Kidney (tissue), 13 donors: ENCODE measurements at regions not wholly inside any gene's neighbourhood (a gene's known extent, or its start where the extent isn't known, plus 50 kb on each side); places are given as distances from the start of the nearest gene placed in this dataset.

Source experiments
- DNase-seq, 5 donors: peaks; one replicate each; pipeline ENCODE4 v3.0.0-alpha.2; 2013 to 2020
- FAIRE-seq: peaks from 2 replicates; lab custom pipeline; 2012; peaks lifted over from hg19 to GRCh38; lab: Jason Lieb, UNC
- H3K27ac ChIP-seq, 2 donors: one replicate each; pipeline ENCODE4 v1.7.0; 2013; ENCODE audit warnings: low read depth in 2 of 2, low read length in 2 of 2, inconsistent platforms in 1 of 2
- H3K27me3 ChIP-seq: one replicate; pipeline ENCODE4 v1.7.1; 2013; ENCODE audit warnings: low read length, inconsistent platforms; ENCODE audit not compliant: control insufficient read depth, insufficient read depth
- H3K36me3 ChIP-seq, 3 donors: one replicate each; pipeline versions ENCODE4 v1.7.0 to v1.7.1; 2013; ENCODE audit warnings: low read length in 3 of 3, control low read depth in 1 of 3, inconsistent platforms in 1 of 3; ENCODE audit not compliant: insufficient read depth in 3 of 3, control insufficient read depth in 2 of 3
- H3K4me1 ChIP-seq, 3 donors: one replicate each; pipeline versions ENCODE4 v1.7.0 to v1.7.1; 2013; ENCODE audit warnings: low read length in 3 of 3, inconsistent platforms in 1 of 3, low read depth in 1 of 3; ENCODE audit not compliant: control insufficient read depth in 2 of 3, insufficient read depth in 2 of 3
- H3K4me3 ChIP-seq, 3 donors: one replicate each; pipeline versions ENCODE4 v1.7.0 to v1.8.1; 2013; ENCODE audit warnings: low read length in 3 of 3, control low read depth in 1 of 3, inconsistent platforms in 1 of 3
- H3K9ac ChIP-seq, 3 donors: one replicate each; pipeline versions ENCODE4 v1.7.0 to v1.7.1; 2013; ENCODE audit warnings: low read length in 3 of 3, control low read depth in 1 of 3, inconsistent platforms in 1 of 3
- H3K9me3 ChIP-seq, 3 donors: one replicate each; pipeline versions ENCODE4 v1.7.0 to v1.7.1; 2013; ENCODE audit warnings: low read length in 3 of 3, control low read depth in 1 of 3, inconsistent platforms in 1 of 3; ENCODE audit not compliant: control insufficient read depth in 2 of 3, insufficient read depth in 1 of 3
- intact Hi-C: fragments of 100-400 bp; cut with DNase I; formaldehyde crosslinking; loops from one replicate; pipeline ENCODE4 v1.11.1; 2022
- TF ChIP-seq, protein P1 (sequence below): IDR thresholded peaks from 3 replicates; pipeline ENCODE4 v1.5.1; 2012; ENCODE audit warnings: mild to moderate bottlenecking, moderate library complexity, borderline replicate concordance; ENCODE audit not compliant: insufficient read depth; ENCODE audit errors: extremely low read depth
- donor health status: control.
- donor health status: control.
- donor health status: control.
- donor health status: control.
- donor health status: control.
- donor health status: DM: yes; HTN: yes; CAD: no.
- donor health status: Normal renal cell carcinoma (clear cell type).

DNA sequence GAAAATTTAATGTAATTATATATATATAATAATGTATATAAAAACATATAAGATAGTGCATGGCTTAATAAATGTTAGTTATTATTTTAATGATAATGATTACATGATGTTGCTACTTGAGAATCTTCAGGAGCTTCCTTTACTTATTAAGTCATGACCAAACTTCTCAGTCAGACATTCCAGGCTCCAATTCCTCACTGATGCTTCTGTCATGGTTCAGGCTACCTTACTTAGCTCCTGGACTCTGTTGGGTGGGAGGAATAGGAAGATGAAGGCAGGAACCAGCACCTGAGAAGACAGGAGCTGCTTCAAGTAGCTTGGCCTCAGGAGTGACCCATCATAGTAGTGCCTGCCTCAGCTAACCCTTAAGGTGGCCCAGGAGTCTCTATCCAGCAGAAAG lies 55.0 kb upstream of the EEPD1 start:
- no peak for DNase-seq
- H3K27ac ChIP-seq, result no peak overlapping the region
- no peaks in the 10 kb centered on the region for H3K36me3 ChIP-seq
- H3K4me3 ChIP-seq, result no peak overlapping the region
- FAIRE-seq, result no peak
- H3K9ac ChIP-seq, result no peak overlapping the region
- TF ChIP-seq, protein P1, sequence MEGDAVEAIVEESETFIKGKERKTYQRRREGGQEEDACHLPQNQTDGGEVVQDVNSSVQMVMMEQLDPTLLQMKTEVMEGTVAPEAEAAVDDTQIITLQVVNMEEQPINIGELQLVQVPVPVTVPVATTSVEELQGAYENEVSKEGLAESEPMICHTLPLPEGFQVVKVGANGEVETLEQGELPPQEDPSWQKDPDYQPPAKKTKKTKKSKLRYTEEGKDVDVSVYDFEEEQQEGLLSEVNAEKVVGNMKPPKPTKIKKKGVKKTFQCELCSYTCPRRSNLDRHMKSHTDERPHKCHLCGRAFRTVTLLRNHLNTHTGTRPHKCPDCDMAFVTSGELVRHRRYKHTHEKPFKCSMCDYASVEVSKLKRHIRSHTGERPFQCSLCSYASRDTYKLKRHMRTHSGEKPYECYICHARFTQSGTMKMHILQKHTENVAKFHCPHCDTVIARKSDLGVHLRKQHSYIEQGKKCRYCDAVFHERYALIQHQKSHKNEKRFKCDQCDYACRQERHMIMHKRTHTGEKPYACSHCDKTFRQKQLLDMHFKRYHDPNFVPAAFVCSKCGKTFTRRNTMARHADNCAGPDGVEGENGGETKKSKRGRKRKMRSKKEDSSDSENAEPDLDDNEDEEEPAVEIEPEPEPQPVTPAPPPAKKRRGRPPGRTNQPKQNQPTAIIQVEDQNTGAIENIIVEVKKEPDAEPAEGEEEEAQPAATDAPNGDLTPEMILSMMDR, result no peak
- no peaks in the 10 kb centered on the region for H3K9me3 ChIP-seq
- intact Hi-C loops, result no loop called here
- H3K4me1 ChIP-seq, result no peaks in the 10 kb centered on the region
- no peaks in the 10 kb centered on the region for H3K27me3 ChIP-seq

DNA sequence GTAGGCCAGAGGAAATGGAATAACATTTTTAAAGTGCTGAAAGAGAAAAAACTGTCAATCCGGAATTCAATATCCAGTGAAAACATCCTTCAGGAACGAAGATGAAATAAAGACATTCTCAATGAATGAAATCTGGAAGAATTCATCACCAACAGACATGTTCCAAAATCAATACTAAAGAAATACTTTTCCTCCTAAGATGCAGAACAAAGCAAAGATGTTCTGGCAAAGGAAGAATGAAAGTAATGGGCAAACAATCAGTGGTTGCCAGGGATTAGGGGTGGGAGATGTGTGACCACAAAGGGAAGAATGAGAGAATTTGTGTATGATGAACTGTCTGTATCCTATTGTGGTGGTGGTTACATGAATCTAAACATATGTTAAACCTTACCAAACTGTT lies 52.8 kb upstream of the EEPD1 start:
- DNase-seq (no peak), FAIRE-seq (no peak)
- Histone ChIP-seq H3K27ac (no peak overlapping the region), H3K4me1 (no peaks in the 10 kb centered on the region), H3K36me3 (no peaks in the 10 kb centered on the region), H3K27me3 (no peaks in the 10 kb centered on the region), H3K9ac (no peak overlapping the region), H3K9me3 (no peaks in the 10 kb centered on the region), H3K4me3 (no peak overlapping the region)
- TF ChIP-seq, protein P1, result no peak
- intact Hi-C loops, result no loop called here

DNA sequence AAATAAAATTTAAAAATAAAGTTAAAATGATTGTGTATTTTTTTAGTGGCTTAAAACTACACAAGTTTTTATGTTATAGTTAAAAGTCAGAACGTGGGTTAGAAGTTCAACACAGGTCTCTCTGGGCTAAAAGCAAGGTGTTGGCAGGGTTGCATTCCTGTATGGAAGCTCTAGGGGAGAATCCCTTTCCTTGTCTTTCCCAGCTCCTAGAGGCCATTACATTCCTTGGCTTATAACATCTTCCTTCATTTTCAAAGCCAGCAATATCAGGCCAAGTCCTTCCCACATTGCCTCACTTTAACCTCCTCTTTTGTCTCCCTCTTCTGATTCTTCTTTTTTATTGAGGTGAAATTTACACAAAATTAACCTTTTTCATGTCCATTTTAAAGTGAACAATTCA lies 52.4 kb upstream of the EEPD1 start:
- no peak for FAIRE-seq
- intact Hi-C loops, result no loop called here

More for the DNA sequence above, 52.4 kb upstream of the EEPD1 start:
- DNase-seq, result no peak
- Histone ChIP-seq H3K27ac (no peak overlapping the region), H3K9me3 (no peaks in the 10 kb centered on the region), H3K36me3 (no peaks in the 10 kb centered on the region), H3K4me3 (no peak overlapping the region), H3K9ac (no peak overlapping the region), H3K27me3 (no peaks in the 10 kb centered on the region), H3K4me1 (no peaks in the 10 kb centered on the region)
- TF ChIP-seq, protein P1, result no peak
